SK-N-MC (cell line): ENCODE measurements at regions not wholly inside any gene's neighbourhood (a gene's known extent, or its start where the extent isn't known, plus 50 kb on each side); places are given as distances from the start of the nearest gene placed in this dataset.

Experiments used
- EZH2 ChIP-seq: fragments of 200-600 bp; sonication (generic); IDR thresholded peaks from one replicate; pipeline ENCODE4 v1.6.1; 2017; ENCODE audit warnings: antibody characterized with exemption
- FOXP2 ChIP-seq: optimal IDR thresholded peaks from 2 replicates; pipeline ENCODE3; 2011; ENCODE audit warnings: mild to moderate bottlenecking, moderate library complexity; ENCODE audit not compliant: insufficient read depth; ENCODE audit errors: extremely low read length, control extremely low read depth
- POLR2AphosphoS5 ChIP-seq: IDR thresholded peaks from 2 replicates; pipeline ENCODE4 v1.6.1; 2012; ENCODE audit warnings: mild to moderate bottlenecking, low read depth, low read length, borderline replicate concordance

- no peak for TF ChIP-seq POLR2AphosphoS5
- TF ChIP-seq EZH2: no peak
- TF ChIP-seq FOXP2: no peak
Measured at GRCh38 chr15:61390138-61390537, 161.0 kb upstream of the RORA start.
